NCI-H524 (cell line): ENCODE measurements at regions not wholly inside any gene's neighbourhood (a gene's known extent, or its start where the extent isn't known, plus 50 kb on each side); places are given as distances from the start of the nearest gene placed in this dataset.

Experiments
- DNase-seq, 2 experiments: peaks; one replicate each; lab custom pipeline; 2025; lab: John Stamatoyannopoulos, UW

DNA sequence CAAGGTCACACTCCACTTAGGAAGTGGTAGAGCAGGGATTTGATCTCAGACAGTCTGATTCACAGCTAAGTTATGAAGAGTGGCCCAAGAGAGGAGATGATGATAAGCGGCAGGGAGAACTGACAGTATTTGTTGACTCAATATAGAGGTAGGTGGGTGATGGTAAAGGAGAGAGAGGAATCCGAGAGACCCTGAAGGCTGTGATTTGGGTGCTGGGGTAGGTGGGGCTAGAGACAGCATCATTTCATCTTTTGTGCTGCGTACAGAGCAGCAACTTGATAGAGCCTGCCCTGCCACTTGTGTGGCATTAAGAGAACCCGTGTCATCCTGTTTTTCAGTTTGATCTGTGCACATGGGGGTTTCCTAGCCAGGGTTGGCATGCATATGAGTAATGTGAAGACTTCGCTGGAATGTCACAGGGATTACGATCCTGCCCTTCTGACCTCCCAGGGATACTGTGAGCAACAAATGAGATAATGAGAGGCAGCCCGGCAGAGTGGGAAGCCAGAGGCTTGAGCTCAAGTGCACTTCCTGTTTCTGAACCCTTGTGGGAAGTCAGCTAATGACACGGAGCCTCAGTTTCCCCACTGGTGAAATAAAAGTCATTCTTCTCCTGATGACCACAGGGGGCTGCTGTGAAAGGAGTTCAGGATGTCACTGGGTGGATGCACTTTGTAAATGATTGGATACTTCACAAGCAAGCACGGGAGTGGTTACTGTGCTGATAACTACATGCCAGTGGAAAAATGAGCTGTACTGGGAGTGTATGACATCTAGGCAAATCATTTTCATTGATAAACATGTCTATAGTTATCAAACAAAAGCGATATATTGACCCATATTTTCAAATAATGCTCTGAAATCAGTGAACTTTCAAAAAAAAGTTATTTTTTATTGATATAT lies 59.5 kb upstream of the IGF1 start:
- no peak for DNase-seq

DNA sequence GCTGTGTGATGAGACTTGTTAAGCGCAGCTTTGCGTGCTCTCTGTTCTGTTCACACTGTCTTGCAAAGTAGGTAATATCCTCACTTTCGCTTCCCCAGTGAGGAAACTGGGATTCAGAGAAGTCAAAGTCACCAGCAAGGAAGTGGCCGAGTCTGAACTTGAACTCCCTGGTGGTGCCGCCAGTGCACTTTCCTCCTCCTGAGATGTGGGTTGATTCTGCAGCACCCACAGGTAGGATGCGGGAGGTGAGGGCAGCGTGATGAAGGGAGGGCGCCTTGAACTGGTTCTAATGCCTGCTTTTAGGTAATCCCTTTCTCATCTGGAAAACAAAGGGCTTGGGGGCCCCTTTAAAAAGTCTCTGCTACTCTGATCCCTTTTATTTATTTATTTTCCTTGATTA lies 54.9 kb upstream of the IGF1 start:
- DNase-seq = no peak

GRCh38 chr12:102534899-102535298 lies 54.5 kb upstream of the IGF1 start:
- no peak for DNase-seq

DNA sequence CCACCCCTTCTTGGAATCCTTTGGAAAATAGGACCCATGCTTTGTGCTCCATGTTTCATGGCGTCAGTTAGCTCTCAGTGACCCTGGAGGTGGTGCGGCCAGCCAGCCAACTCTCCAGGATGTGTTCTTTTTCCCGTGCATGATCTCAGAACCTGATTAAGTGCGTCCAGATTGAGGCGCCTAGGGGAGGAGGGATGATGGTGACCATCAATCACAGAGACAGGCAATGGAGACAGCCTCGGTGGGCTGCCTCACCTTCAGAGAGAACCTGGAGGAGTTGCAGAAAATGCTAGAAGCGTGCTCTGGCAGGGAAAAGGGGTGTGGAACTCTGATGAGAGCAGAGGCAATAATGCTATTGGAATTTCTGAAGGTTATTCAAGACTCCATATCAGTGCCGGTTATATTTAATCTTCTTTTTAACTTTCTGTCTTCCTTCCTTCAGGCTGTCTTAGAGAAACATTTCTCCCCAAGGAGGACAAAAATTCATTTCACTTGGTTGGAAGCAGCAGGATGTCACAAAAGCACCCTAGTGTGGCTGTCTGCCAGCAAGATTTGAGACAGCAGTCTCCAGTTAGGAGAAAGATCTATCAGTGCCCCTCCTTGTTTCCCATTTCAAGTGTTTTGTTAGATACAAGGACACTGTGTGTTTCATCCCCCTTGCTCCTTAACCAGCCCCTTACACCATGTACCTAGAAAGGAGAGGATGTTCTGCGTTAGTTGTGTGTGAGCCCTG lies 53.3 kb upstream of the IGF1 start:
- DNase-seq = no peak
